ENCODE measurements at regions not wholly inside any gene's neighbourhood (a gene's known extent, or its start where the extent isn't known, plus 50 kb on each side); places are given as distances from the start of the nearest gene placed in this dataset.
"Not testable (repeated sequence)": the region's sequence is repeated elsewhere in the genome, so short reads cannot be mapped to it uniquely, and the experiment has no call there.

DNA sequence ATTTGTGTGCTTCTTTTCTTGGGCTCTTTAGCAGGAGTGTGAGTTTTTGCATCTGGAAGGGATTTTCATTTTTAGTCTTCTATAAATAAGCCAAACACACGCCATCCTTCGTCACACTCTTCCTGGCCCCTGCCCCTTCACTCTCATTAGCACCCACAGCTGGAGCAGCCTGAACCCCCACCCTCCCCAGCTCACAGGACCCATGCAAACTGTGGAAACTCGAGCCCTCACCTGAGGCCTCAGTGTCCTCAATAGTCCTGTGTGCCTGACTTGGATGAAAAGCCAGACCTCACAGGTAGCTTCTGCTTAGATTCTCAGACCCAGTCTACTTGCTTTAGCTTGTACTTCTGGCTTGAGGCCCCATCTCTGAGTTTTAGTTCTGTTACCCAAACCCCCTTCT is 167.9 kb downstream of the MTHFS start:
- DNase-seq (ENCODE audit: extremely low spot score) = no peak
- POLR2A ChIA-PET = no interaction called here
- TF ChIP-seq, protein P1, sequence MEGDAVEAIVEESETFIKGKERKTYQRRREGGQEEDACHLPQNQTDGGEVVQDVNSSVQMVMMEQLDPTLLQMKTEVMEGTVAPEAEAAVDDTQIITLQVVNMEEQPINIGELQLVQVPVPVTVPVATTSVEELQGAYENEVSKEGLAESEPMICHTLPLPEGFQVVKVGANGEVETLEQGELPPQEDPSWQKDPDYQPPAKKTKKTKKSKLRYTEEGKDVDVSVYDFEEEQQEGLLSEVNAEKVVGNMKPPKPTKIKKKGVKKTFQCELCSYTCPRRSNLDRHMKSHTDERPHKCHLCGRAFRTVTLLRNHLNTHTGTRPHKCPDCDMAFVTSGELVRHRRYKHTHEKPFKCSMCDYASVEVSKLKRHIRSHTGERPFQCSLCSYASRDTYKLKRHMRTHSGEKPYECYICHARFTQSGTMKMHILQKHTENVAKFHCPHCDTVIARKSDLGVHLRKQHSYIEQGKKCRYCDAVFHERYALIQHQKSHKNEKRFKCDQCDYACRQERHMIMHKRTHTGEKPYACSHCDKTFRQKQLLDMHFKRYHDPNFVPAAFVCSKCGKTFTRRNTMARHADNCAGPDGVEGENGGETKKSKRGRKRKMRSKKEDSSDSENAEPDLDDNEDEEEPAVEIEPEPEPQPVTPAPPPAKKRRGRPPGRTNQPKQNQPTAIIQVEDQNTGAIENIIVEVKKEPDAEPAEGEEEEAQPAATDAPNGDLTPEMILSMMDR (IDR thresholded peaks at IDR 0.05; ENCODE audit: control extremely low read depth, extremely low read depth, low read depth, missing control alignments) = no peak
- CTCF ChIA-PET = interaction anchor here (1.1 kb wide), 1 partner anchor 125 kb away, joined by 3 read pairs; no protein-coding TSS in a partner anchor

DNA sequence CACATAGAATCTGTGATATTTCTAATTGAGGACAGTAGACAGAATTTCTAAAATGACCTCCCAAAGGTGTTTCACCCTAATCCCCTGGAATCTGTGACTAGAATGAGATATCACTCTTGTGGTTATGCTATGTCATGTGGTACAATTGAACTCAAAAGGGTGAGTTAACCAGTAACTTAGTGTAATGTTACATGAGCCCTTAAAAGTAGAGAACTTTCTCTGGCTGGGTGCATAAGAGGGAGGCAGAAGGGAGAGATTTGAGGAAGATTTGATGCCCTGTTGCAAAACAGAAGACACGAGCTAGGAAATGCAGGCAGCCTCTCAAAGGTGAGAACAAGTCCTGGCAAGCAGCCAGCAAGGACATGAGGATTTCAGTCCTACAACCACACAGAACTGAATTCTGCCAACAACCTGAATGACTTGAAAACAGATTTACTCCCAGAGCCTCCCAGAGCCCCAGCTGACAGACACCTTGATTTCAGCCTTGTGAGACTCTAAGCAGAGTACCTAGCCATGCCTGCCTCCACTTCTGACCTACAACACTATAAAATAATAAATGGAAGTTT is 160.3 kb downstream of the MTHFS start:
- ChIA-PET CTCF (no interaction called here), POLR2A (no interaction called here)
- no peak for DNase-seq (ENCODE audit: extremely low spot score)
- TF ChIP-seq, protein P1 (IDR thresholded peaks at IDR 0.05; ENCODE audit: control extremely low read depth, extremely low read depth, low read depth, missing control alignments) = no peak

DNA sequence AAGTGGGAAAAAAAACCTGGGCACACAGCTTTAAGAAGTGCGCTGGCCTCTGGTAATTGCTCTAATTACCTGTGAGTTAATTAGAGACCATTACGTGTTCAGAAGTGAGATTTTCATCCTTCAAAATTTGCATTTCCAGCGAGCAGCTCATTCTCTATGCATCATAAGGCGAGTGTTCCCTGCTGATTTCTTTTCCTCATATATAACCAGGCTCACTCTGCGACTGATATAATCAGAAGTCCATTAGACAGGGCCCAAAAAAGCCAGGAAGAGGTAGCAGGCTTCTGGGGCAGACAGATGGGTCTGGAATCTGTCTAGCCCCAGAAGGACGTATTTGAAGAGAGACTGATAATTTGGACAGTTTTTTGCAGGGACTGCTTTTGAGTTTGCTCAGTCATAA is 158.7 kb downstream of the MTHFS start:
- POLR2A ChIA-PET = no interaction called here

DNA sequence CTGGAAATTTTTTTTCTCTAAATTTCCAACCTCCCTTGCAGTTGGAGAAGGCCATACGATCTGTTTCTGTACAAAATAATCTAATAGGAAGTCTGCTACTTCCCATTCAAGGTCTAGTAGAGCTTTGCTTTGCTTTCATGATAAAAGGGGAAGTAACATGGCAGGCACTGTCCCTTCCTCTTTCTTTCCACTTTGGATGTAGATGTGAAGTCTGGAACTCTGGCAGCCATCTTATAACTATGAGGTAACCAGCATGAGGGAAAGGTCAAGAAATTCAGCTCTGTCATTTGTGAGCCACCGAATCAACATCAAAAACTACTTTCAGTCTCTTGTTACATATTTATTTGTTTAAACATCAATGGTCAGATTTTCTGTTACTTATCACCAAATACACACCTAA is 156.3 kb downstream of the MTHFS start:
- ChIA-PET CTCF (no interaction called here), POLR2A (no interaction called here)
- TF ChIP-seq, protein P1 (IDR thresholded peaks at IDR 0.05; ENCODE audit: control extremely low read depth, extremely low read depth, low read depth, missing control alignments) = no peak
- DNase-seq (ENCODE audit: extremely low spot score) = no peak

More for the DNA sequence above, 158.7 kb downstream of the MTHFS start:
- no peak for DNase-seq (ENCODE audit: extremely low spot score)
- CTCF ChIA-PET = no interaction called here
- TF ChIP-seq, protein P1 (IDR thresholded peaks at IDR 0.05; ENCODE audit: control extremely low read depth, extremely low read depth, low read depth, missing control alignments) = no peak

DNA sequence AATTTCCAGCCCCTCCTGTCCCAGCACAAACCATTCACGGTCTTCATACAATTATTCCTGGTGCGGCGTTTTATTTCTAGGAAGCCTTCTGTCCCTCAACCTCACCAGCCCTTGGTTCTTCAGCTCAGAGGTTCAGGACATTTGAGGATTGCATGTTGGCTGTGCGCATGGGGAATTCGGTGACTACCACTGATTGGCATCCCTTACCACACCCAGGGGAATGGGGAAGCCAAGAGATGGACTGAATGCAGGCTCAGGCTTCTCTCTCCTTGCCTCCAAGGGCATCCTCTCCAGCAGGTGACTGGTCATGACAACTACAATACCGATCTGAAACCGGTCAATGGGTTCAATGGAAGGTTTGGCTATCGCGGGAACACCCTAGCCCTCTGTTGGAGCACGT is 153.8 kb downstream of the MTHFS start:
- ChIA-PET POLR2A (no interaction called here), CTCF (no interaction called here)
- no peak for DNase-seq (ENCODE audit: extremely low spot score)
- TF ChIP-seq, protein P1 (IDR thresholded peaks at IDR 0.05; ENCODE audit: control extremely low read depth, extremely low read depth, low read depth, missing control alignments) = no peak

DNA sequence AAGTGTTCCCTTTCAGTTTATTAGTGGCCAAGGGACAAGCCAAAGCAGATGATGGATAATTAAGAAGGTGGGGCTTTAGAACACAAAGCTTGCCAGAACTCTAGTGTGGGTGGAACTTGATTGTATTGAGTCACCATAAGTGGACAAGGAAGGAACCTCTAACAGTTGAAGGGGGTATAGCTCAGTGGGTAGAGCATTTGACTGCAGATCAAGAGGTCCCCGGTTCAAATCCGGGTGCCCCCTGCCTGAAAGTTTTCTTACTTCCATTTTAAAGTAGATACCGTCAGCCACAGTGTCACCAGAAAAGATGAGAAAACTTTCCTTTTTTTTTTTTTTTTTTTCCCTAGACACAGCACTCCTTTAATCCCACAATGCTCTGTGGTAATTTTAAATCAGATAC is 152.3 kb downstream of the MTHFS start:
- POLR2A ChIA-PET; DNase-seq (ENCODE audit: extremely low spot score); CTCF ChIA-PET: not testable (repeated sequence)

DNA sequence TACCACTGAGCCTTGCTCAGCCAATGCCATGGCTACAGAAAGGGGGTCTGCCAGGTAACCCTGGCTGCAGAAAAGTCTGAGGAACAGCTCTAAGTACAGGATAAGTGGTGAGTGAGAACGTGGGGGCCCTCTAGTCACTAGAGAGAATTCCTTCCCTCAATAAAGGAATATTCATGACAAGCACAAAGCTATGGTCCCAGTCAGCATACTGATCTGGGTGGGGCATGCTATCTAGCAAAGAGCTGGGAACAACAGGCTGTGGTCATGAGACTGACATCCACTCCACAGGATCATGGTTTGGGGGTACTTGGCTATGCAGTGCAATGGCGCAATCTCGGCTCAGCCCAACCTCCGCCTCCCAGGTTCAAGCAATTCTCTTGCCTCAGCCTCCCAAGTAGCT is 140.4 kb downstream of the MTHFS start:
- no peak for DNase-seq (ENCODE audit: extremely low spot score)
- POLR2A ChIA-PET = interaction anchor here (0.7 kb wide), 1 partner anchor 19 kb away, joined by 3 read pairs; no protein-coding TSS in a partner anchor
- TF ChIP-seq, protein P1 (IDR thresholded peaks at IDR 0.05; ENCODE audit: control extremely low read depth, extremely low read depth, low read depth, missing control alignments) = no peak
- CTCF ChIA-PET = no interaction called here
